ENCODE measurements at regions not wholly inside any gene's neighbourhood (a gene's known extent, or its start where the extent isn't known, plus 50 kb on each side); places are given as distances from the start of the nearest gene placed in this dataset.

DNA sequence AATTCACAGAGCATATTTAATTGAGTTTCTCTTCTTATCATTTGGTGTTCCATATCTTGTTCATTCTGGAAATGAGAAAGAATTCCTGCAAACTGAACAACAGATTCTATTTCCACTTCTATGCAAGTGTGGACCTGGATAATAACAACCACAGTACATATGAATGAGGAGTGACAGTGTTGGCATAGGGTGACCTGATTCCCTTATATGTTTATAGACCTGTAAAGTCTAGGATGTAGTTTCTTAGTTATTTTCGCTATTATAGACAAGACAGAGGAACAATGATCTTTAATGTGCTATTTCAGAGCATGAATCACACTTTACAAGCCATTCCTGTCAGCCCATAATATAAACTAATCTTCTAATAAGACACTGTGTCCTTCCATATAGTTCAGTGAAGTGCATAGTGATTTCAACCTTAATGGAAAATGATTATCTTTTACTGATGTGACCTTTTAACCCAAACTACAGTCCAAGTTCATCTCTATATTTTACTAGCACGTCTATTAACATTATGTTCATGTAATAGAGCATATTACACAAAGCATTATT is 88.2 kb upstream of the FAM174A start:
- no peaks in the 10 kb centered on the region for H4K20me1 ChIP-seq (ENCODE audit: insufficient read depth, low read length)
- DNase-seq: no peak
- H3K36me3 ChIP-seq (ENCODE audit: insufficient read depth, low read length): no peaks in the 10 kb centered on the region
- no peak overlapping the region for H3K9ac ChIP-seq (ENCODE audit: low read depth, low read length)
- no peak for ATAC-seq (ENCODE audit: insufficient read depth, low read depth)
- no peak overlapping the region for H3K27ac ChIP-seq (ENCODE audit: low read length)
- H3K79me2 ChIP-seq (ENCODE audit: insufficient read depth, low read length): no peaks in the 10 kb centered on the region
- H3K4me2 ChIP-seq (ENCODE audit: insufficient read depth, low read length): no peak overlapping the region
- H3K27me3 ChIP-seq (ENCODE audit: insufficient read depth, low read length, poor library complexity): no peaks in the 10 kb centered on the region
- H2AFZ ChIP-seq (ENCODE audit: low read depth, low read length): no peak overlapping the region
- no peaks in the 10 kb centered on the region for H3K4me1 ChIP-seq (ENCODE audit: insufficient read depth, low read length)
- H3K4me3 ChIP-seq (ENCODE audit: low read depth in 1 of 2, low read length in 2 of 2): no peak overlapping the region
- no peaks in the 10 kb centered on the region for H3K9me3 ChIP-seq (ENCODE audit: insufficient read depth, low read length, severe bottlenecking)
- no peak for TF ChIP-seq EZH2 (IDR thresholded peaks at IDR 0.05; ENCODE audit: borderline replicate concordance, low read depth, low read length, severe bottlenecking)
- TF ChIP-seq, protein P1, sequence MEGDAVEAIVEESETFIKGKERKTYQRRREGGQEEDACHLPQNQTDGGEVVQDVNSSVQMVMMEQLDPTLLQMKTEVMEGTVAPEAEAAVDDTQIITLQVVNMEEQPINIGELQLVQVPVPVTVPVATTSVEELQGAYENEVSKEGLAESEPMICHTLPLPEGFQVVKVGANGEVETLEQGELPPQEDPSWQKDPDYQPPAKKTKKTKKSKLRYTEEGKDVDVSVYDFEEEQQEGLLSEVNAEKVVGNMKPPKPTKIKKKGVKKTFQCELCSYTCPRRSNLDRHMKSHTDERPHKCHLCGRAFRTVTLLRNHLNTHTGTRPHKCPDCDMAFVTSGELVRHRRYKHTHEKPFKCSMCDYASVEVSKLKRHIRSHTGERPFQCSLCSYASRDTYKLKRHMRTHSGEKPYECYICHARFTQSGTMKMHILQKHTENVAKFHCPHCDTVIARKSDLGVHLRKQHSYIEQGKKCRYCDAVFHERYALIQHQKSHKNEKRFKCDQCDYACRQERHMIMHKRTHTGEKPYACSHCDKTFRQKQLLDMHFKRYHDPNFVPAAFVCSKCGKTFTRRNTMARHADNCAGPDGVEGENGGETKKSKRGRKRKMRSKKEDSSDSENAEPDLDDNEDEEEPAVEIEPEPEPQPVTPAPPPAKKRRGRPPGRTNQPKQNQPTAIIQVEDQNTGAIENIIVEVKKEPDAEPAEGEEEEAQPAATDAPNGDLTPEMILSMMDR (IDR thresholded peaks at IDR 0.05; ENCODE audit: borderline replicate concordance, extremely low read depth, low read length, poor library complexity, severe bottlenecking): no peak

DNA sequence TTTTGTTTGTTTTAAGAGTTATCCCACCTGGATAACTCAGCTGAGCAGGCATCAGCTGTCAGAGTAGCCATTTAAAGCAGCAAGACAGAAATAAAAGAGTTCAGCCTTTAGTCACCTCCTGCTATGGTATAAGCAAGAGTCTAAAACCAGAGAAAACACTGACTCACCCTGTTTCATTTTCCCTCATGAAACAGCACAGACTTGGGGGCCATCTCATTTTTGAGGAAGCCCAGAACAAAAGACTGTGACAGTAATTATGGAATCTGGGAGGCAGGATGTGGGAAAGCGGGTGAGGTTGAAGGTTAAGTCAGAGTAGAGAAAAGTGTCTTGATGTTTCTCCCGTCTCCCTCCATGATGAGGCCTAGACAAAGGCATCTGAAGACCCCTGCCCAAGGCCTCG is 90.2 kb upstream of the FAM174A start:
- Histone ChIP-seq H2AFZ (ENCODE audit: low read depth, low read length) (no peak overlapping the region), H3K4me2 (ENCODE audit: insufficient read depth, low read length) (no peak overlapping the region), H3K9ac (ENCODE audit: low read depth, low read length) (no peak overlapping the region), H3K79me2 (ENCODE audit: insufficient read depth, low read length) (no peaks in the 10 kb centered on the region), H3K4me1 (ENCODE audit: insufficient read depth, low read length) (no peaks in the 10 kb centered on the region), H3K4me3 (ENCODE audit: low read depth in 1 of 2, low read length in 2 of 2) (no peak overlapping the region), H3K27ac (ENCODE audit: low read length) (no peak overlapping the region), H3K27me3 (ENCODE audit: insufficient read depth, low read length, poor library complexity) (no peaks in the 10 kb centered on the region), H3K9me3 (ENCODE audit: insufficient read depth, low read length, severe bottlenecking) (no peaks in the 10 kb centered on the region), H3K36me3 (ENCODE audit: insufficient read depth, low read length) (no peaks in the 10 kb centered on the region), H4K20me1 (ENCODE audit: insufficient read depth, low read length) (no peaks in the 10 kb centered on the region)
- TF ChIP-seq EZH2 (IDR thresholded peaks at IDR 0.05; ENCODE audit: borderline replicate concordance, low read depth, low read length, severe bottlenecking): no peak
- TF ChIP-seq, protein P1 (IDR thresholded peaks at IDR 0.05; ENCODE audit: borderline replicate concordance, extremely low read depth, low read length, poor library complexity, severe bottlenecking): no peak
- no peak for DNase-seq
- ATAC-seq (ENCODE audit: insufficient read depth, low read depth): no peak; the same call in 2 of the 3 replicates

DNA sequence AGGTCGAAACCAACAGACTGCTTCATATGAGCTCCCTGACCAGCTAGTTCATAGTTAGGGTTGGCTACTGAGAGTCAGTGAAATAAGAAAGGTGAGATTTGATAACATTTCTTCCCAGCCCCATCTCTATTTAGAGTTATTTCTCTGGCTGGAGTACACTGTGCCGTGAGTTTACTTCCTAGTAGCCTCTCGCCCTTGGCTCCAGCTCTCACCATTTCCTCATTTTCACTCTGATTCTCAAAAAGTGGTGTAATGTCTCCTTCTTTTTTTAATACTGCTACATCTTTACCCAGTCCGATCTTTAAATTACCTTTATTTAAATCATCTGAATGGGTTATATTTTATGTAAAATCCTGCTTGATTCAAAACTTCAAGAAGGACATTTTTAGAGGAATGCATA is 100.4 kb upstream of the FAM174A start:
- ATAC-seq (ENCODE audit: insufficient read depth, low read depth) (no peak), DNase-seq (no peak)
- no peak overlapping the region for H3K9ac ChIP-seq (ENCODE audit: low read depth, low read length)
- no peaks in the 10 kb centered on the region for H3K4me1 ChIP-seq (ENCODE audit: insufficient read depth, low read length)
- no peaks in the 10 kb centered on the region for H4K20me1 ChIP-seq (ENCODE audit: insufficient read depth, low read length)
- no peak for TF ChIP-seq EZH2 (IDR thresholded peaks at IDR 0.05; ENCODE audit: borderline replicate concordance, low read depth, low read length, severe bottlenecking)
- TF ChIP-seq, protein P1 (IDR thresholded peaks at IDR 0.05; ENCODE audit: borderline replicate concordance, extremely low read depth, low read length, poor library complexity, severe bottlenecking): no peak
- no peaks in the 10 kb centered on the region for H3K9me3 ChIP-seq (ENCODE audit: insufficient read depth, low read length, severe bottlenecking)
- H3K27me3 ChIP-seq (ENCODE audit: insufficient read depth, low read length, poor library complexity): no peaks in the 10 kb centered on the region
- no peaks in the 10 kb centered on the region for H3K79me2 ChIP-seq (ENCODE audit: insufficient read depth, low read length)
- no peak overlapping the region for H3K27ac ChIP-seq (ENCODE audit: low read length)
- no peak overlapping the region for H2AFZ ChIP-seq (ENCODE audit: low read depth, low read length)
- no peak overlapping the region for H3K4me2 ChIP-seq (ENCODE audit: insufficient read depth, low read length)
- H3K36me3 ChIP-seq (ENCODE audit: insufficient read depth, low read length): no peaks in the 10 kb centered on the region
- H3K4me3 ChIP-seq (ENCODE audit: low read depth in 1 of 2, low read length in 2 of 2): no peak overlapping the region

DNA sequence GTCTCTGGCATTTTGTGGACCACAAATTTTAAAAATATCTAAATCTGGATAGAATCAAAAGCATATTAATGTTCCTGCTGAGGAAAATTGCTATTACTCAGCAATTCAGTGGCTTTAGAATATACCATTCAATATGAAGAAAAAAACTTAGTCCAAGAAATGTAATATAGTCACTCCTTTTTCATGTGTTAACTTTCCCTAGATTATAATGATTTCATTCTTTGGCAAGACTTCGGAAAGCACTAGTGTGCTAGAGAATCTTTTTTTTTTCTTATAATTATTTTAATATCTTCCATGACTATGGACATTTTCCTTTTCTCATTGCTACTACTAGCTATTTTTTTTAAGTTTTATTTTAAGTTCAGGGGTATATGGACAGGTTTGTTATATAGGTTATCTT is 102.4 kb upstream of the FAM174A start:
- no peak overlapping the region for H3K9ac ChIP-seq (ENCODE audit: low read depth, low read length)
- no peaks in the 10 kb centered on the region for H3K36me3 ChIP-seq (ENCODE audit: insufficient read depth, low read length)
- H3K4me2 ChIP-seq (ENCODE audit: insufficient read depth, low read length): no peak overlapping the region
- no peak for ATAC-seq (ENCODE audit: insufficient read depth, low read depth)
- no peaks in the 10 kb centered on the region for H3K9me3 ChIP-seq (ENCODE audit: insufficient read depth, low read length, severe bottlenecking)
- H3K27ac ChIP-seq (ENCODE audit: low read length): no peak overlapping the region
- no peak overlapping the region for H2AFZ ChIP-seq (ENCODE audit: low read depth, low read length)
- H3K4me1 ChIP-seq (ENCODE audit: insufficient read depth, low read length): no peaks in the 10 kb centered on the region
- H3K79me2 ChIP-seq (ENCODE audit: insufficient read depth, low read length): no peaks in the 10 kb centered on the region
- DNase-seq: no peak
- no peaks in the 10 kb centered on the region for H3K27me3 ChIP-seq (ENCODE audit: insufficient read depth, low read length, poor library complexity)
- TF ChIP-seq, protein P1 (IDR thresholded peaks at IDR 0.05; ENCODE audit: borderline replicate concordance, extremely low read depth, low read length, poor library complexity, severe bottlenecking): no peak
- no peak for TF ChIP-seq EZH2 (IDR thresholded peaks at IDR 0.05; ENCODE audit: borderline replicate concordance, low read depth, low read length, severe bottlenecking)
- no peak overlapping the region for H3K4me3 ChIP-seq (ENCODE audit: low read depth in 1 of 2, low read length in 2 of 2)
- H4K20me1 ChIP-seq (ENCODE audit: insufficient read depth, low read length): no peaks in the 10 kb centered on the region
